ENCODE measurements at regions not wholly inside any gene's neighbourhood (a gene's known extent, or its start where the extent isn't known, plus 50 kb on each side); places are given as distances from the start of the nearest gene placed in this dataset.
"Not testable (repeated sequence)": the region's sequence is repeated elsewhere in the genome, so short reads cannot be mapped to it uniquely, and the experiment has no call there.

GRCh38 chr5:30455484-30455883, 738.0 kb upstream of the CDH6 start:
- not testable (repeated sequence) for DNase-seq

- DNase-seq: no peak
Measured at GRCh38 chr5:30453168-30453567, 740.3 kb upstream of the CDH6 start.

- no peak for DNase-seq
Measured at GRCh38 chr5:30450153-30450552, 743.3 kb upstream of the CDH6 start.

GRCh38 chr5:30447431-30447830, 746.1 kb upstream of the CDH6 start:
- no peak for DNase-seq

- no peak for DNase-seq
Measured at GRCh38 chr5:30446456-30446855, 747.0 kb upstream of the CDH6 start.

GRCh38 chr5:30438785-30439184, 754.7 kb upstream of the CDH6 start:
- no peak for DNase-seq

GRCh38 chr5:30436691-30437090, 756.8 kb upstream of the CDH6 start:
- DNase-seq: no peak

GRCh38 chr5:30428866-30429407, 764.5 kb upstream of the CDH6 start:
- DNase-seq: not testable (repeated sequence)

- no peak for DNase-seq
Measured at GRCh38 chr5:30414078-30414477, 779.4 kb upstream of the CDH6 start.

GRCh38 chr5:30413540-30413939, 779.9 kb upstream of the CDH6 start:
- no peak for DNase-seq

GRCh38 chr5:30405821-30406220, 787.7 kb upstream of the CDH6 start:
- DNase-seq: no peak

- peak in 1 of 2 experiments; percentile 31 for DNase-seq
Measured at GRCh38 chr5:30401479-30402058, 791.9 kb upstream of the CDH6 start.

GRCh38 chr5:30398423-30398822, 795.1 kb upstream of the CDH6 start:
- no peak for DNase-seq

GRCh38 chr5:30392897-30393296, 800.6 kb upstream of the CDH6 start:
- no peak for DNase-seq

GRCh38 chr5:30390095-30390494, 803.4 kb upstream of the CDH6 start:
- DNase-seq: no peak

- no peak for DNase-seq
Measured at GRCh38 chr5:30387974-30388632, 805.4 kb upstream of the CDH6 start.

- no peak for DNase-seq
Measured at GRCh38 chr5:30385754-30386153, 807.7 kb upstream of the CDH6 start.

- DNase-seq: no peak
Measured at GRCh38 chr5:30384171-30384570, 809.3 kb upstream of the CDH6 start.

GRCh38 chr5:30380228-30380627, 813.3 kb upstream of the CDH6 start:
- DNase-seq: no peak

- no peak for DNase-seq
Measured at GRCh38 chr5:30376848-30377247, 816.6 kb upstream of the CDH6 start.

- no peak for DNase-seq
Measured at GRCh38 chr5:30368064-30368463, 825.4 kb upstream of the CDH6 start.

- DNase-seq: not testable (repeated sequence)
Measured at GRCh38 chr5:30365031-30365430, 828.5 kb upstream of the CDH6 start.

- no peak for DNase-seq
Measured at GRCh38 chr5:30357371-30357770, 836.1 kb upstream of the CDH6 start.

GRCh38 chr5:30355675-30356074, 837.8 kb upstream of the CDH6 start:
- DNase-seq: no peak

- DNase-seq: no peak
Measured at GRCh38 chr5:30347858-30348257, 845.6 kb upstream of the CDH6 start.
